HepG2 (cell line): ENCODE measurements at regions not wholly inside any gene's neighbourhood (a gene's known extent, or its start where the extent isn't known, plus 50 kb on each side); places are given as distances from the start of the nearest gene placed in this dataset.

Experiments used
- ATAC-seq: fragments of 200-7000 bp; cut with Tn5 transposase; 3 replicates; pipeline ENCODE4 v1.9.1; 2020; ENCODE audit warnings: mild to moderate bottlenecking, moderate library complexity
- BruUV-seq: library from RNA; stranded (reverse); fragments of 400-500 nt; replicated peaks from 2 replicates; lab custom pipeline; 2021; lab: Mats Ljungman, UMichigan
- CTCF ChIA-PET: fragments of 300-600 bp; formaldehyde crosslinking; extraction: SDS; loops from one replicate; lab custom pipeline; 2021; ENCODE audit warnings: low total read pairs, inconsistent platforms, low intra/inter-chr PET ratio; lab: Yijun Ruan, JAX
- POLR2A ChIA-PET: fragments of 350-600 bp; sonication (Branson Sonifier 250); formaldehyde crosslinking; loops from one replicate; lab custom pipeline; 2020; ENCODE audit warnings: antibody characterized with exemption, inconsistent platforms; lab: Yijun Ruan, JAX
- DNase-seq: peaks from one replicate; pipeline ENCODE4 v3.0.0-alpha.2; 2015; ENCODE audit warnings: low spot score
- FAIRE-seq: peaks from 3 replicates; lab custom pipeline; 2011; peaks lifted over from hg19 to GRCh38; lab: Jason Lieb, UNC
- H2AFZ ChIP-seq: one replicate; pipeline ENCODE4 v1.6.1; 2011; ENCODE audit warnings: low read length, inconsistent platforms
- H3K27ac ChIP-seq: fragments of 300-600 bp; 3 replicates; pipeline ENCODE4 v1.8.0; 2011; ENCODE audit warnings: mixed run types, mild to moderate bottlenecking, mixed read lengths, low read length, inconsistent platforms; ENCODE audit not compliant: insufficient read depth; ENCODE audit errors: extremely low read length
- H3K27me3 ChIP-seq, 2 experiments: fragments of 200-600 bp in 1 of 2; 2 replicates in 1 of 2; 3 replicates in 1 of 2; pipeline versions ENCODE4 v1.6.0 to v1.8.0; 2011; ENCODE audit warnings: low read length in 2 of 2, mild to moderate bottlenecking in 2 of 2, moderate library complexity in 2 of 2, inconsistent platforms in 1 of 2; ENCODE audit not compliant: insufficient read depth in 2 of 2, control insufficient read depth in 1 of 2
- H3K36me3 ChIP-seq, 2 experiments: fragments of 200-600 bp in 1 of 2; replicated peaks in 1 of 2; 2 replicates in 1 of 2; 3 replicates in 1 of 2; pipeline versions ENCODE4 v1.5.1 to v1.8.0; 2011; ENCODE audit warnings: low read length in 2 of 2, inconsistent platforms in 1 of 2; ENCODE audit not compliant: insufficient read depth in 2 of 2, control insufficient read depth in 1 of 2
- H3K4me1 ChIP-seq: 2 replicates; pipeline ENCODE4 v1.5.1; 2012; ENCODE audit warnings: low read length, inconsistent platforms; ENCODE audit not compliant: insufficient read depth
- H3K4me2 ChIP-seq: 2 replicates; pipeline ENCODE4 v1.6.0; 2011; ENCODE audit warnings: low read depth, low read length, inconsistent platforms
- H3K4me3 ChIP-seq, 3 experiments: fragments of 200-600 bp in 1 of 3; sonication (generic), shearing (Covaris generic) in 1 of 3; replicated peaks in 1 of 3; 2 replicates each; pipeline ENCODE4 v1.5.1; 2011 to 2016; ENCODE audit warnings: low read length in 3 of 3, inconsistent platforms in 2 of 3, low read depth in 2 of 3, mild to moderate bottlenecking in 2 of 3, control low read depth in 1 of 3, mixed read lengths in 1 of 3; ENCODE audit not compliant: insufficient read depth in 1 of 3
- H3K79me2 ChIP-seq: one replicate; pipeline ENCODE4 v1.6.1; 2011; ENCODE audit warnings: low read length, inconsistent platforms; ENCODE audit not compliant: insufficient read depth
- H3K9ac ChIP-seq: 2 replicates; pipeline ENCODE4 v1.6.0; 2011; ENCODE audit warnings: mild to moderate bottlenecking, low read depth, low read length, inconsistent platforms; ENCODE audit not compliant: insufficient read depth
- H3K9me3 ChIP-seq: 2 replicates; pipeline ENCODE4 v1.5.1; 2012; ENCODE audit warnings: mild to moderate bottlenecking, low read length
- H4K20me1 ChIP-seq: 2 replicates; pipeline ENCODE4 v1.6.0; 2011; ENCODE audit warnings: inconsistent platforms, mild to moderate bottlenecking, low read length, moderate library complexity; ENCODE audit not compliant: insufficient read depth
- ARNT2 ChIP-seq: sonication (generic); formaldehyde crosslinking; IDR thresholded peaks from 2 replicates; pipeline ENCODE4 v1.8.0; 2022; ENCODE audit warnings: mild to moderate bottlenecking, low read depth, missing genetic modification reagents, moderate library complexity
- FOXO1 ChIP-seq: sonication (generic); formaldehyde crosslinking; IDR thresholded peaks from 2 replicates; pipeline ENCODE4 v1.4.0; 2020; ENCODE audit warnings: missing genetic modification reagents
- GPN1 ChIP-seq: sonication (generic); formaldehyde crosslinking; IDR thresholded peaks from 2 replicates; pipeline ENCODE4 v1.5.1; 2020; ENCODE audit warnings: missing genetic modification reagents, borderline replicate concordance
- HHEX ChIP-seq: IDR thresholded peaks from 2 replicates; pipeline ENCODE4 v1.6.1; 2016; ENCODE audit warnings: control low read depth
- JUNB ChIP-seq: sonication (generic); formaldehyde crosslinking; IDR thresholded peaks from 2 replicates; pipeline ENCODE4 v1.8.0; 2022; ENCODE audit warnings: missing genetic modification reagents, mild to moderate bottlenecking, borderline replicate concordance
- PRPF4 ChIP-seq: fragments of 200-400 bp; formaldehyde crosslinking; IDR thresholded peaks from 2 replicates; pipeline ENCODE4 v1.6.1; 2016; ENCODE audit warnings: low read length, low read depth; ENCODE audit not compliant: poor library complexity, severe bottlenecking
- THAP9 ChIP-seq: sonication (generic); formaldehyde crosslinking; IDR thresholded peaks from 2 replicates; pipeline ENCODE4; 2020; ENCODE audit warnings: missing genetic modification reagents, mild to moderate bottlenecking, borderline replicate concordance
- TIGD3 ChIP-seq: sonication (generic); formaldehyde crosslinking; IDR thresholded peaks from 2 replicates; pipeline ENCODE4 v1.5.1; 2020; ENCODE audit warnings: mild to moderate bottlenecking, missing genetic modification reagents, borderline replicate concordance
- U2AF2 ChIP-seq: fragments of 200-400 bp; formaldehyde crosslinking; IDR thresholded peaks from 2 replicates; pipeline ENCODE4 v1.6.1; 2017; ENCODE audit warnings: low read depth, mild to moderate bottlenecking, low read length
- ZKSCAN8 ChIP-seq: IDR thresholded peaks from 2 replicates; pipeline ENCODE4 v1.6.1; 2016; ENCODE audit warnings: borderline replicate concordance, missing genetic modification reagents, missing compliant biosample characterization
- ZNF232 ChIP-seq: sonication (generic); formaldehyde crosslinking; IDR thresholded peaks from 2 replicates; pipeline ENCODE4 v1.4.0; 2020; ENCODE audit warnings: missing genetic modification reagents, borderline replicate concordance
- ZNF580 ChIP-seq: IDR thresholded peaks from 2 replicates; pipeline ENCODE4 v1.6.1; 2016; ENCODE audit warnings: low read depth, borderline replicate concordance
- ZNF792 ChIP-seq: IDR thresholded peaks from 2 replicates; pipeline ENCODE4 v1.6.1; 2016
- ZNF83 ChIP-seq: sonication (generic); formaldehyde crosslinking; IDR thresholded peaks from 2 replicates; pipeline ENCODE4 v1.4.0; 2020; ENCODE audit warnings: missing genetic modification reagents, mild to moderate bottlenecking, borderline replicate concordance
- WGBS: methylation state at CpG from one replicate; pipeline ENCODE4 v1.1.6; 2017; ENCODE audit warnings: low lambda C conversion rate; 5-methylcytosine and 5-hydroxymethylcytosine counted together
- in situ Hi-C: cut with HindIII; loops from 2 replicates; pipeline ENCODE4 v1.10.0; 2017; ENCODE audit warnings: low pct_unique_long_range_greater_than_20kb; ENCODE audit not compliant: extremely low pct_ligation_motif_present
- intact Hi-C: fragments of 100-400 bp; cut with micrococcal nuclease; formaldehyde crosslinking; loops from one replicate; pipeline ENCODE4 v1.10.0; 2022; ENCODE audit not compliant: unreplicated experiment
- TF ChIP-seq, protein P1 (sequence below): sonication (generic); formaldehyde crosslinking; IDR thresholded peaks from 2 replicates; pipeline ENCODE4 v1.4.0; 2020; ENCODE audit warnings: missing genetic modification reagents
- TF ChIP-seq, protein P2 (sequence below): sonication (generic); formaldehyde crosslinking; IDR thresholded peaks from 2 replicates; pipeline ENCODE4 v1.5.0; 2020; ENCODE audit warnings: mild to moderate bottlenecking, missing genetic modification reagents, borderline replicate concordance
- TF ChIP-seq, protein P3 (sequence below): sonication (generic); formaldehyde crosslinking; conservative IDR thresholded peaks from 2 replicates; pipeline ENCODE4 v1.8.0; 2022; ENCODE audit warnings: missing genetic modification reagents

GRCh38 chr6:90877616-90878015 lies 290.7 kb upstream of the MAP3K7 start:
- in situ Hi-C loops (no loop called here), intact Hi-C loops (no loop called here)
- H3K27ac ChIP-seq = no peak overlapping the region
- no peak overlapping the region for H2AFZ ChIP-seq
- DNase-seq = no peak
- H3K79me2 ChIP-seq = no peaks in the 10 kb centered on the region
- no peaks in the 10 kb centered on the region for H3K9me3 ChIP-seq
- ChIA-PET POLR2A (no interaction called here), CTCF (no interaction called here)
- no peak overlapping the region for H3K9ac ChIP-seq
- ATAC-seq = no peak
- H3K4me3 ChIP-seq = no peak overlapping the region
- no peaks in the 10 kb centered on the region for H3K4me1 ChIP-seq
- H3K36me3 ChIP-seq = no peaks in the 10 kb centered on the region
- WGBS = 50% methylated on average over 3 of the region's 3 CpGs
- peaks cover 0 to 10% of the 10 kb centered on the region in 2 experiments; a peak in 2 of 5 replicates for H3K27me3 ChIP-seq
- H4K20me1 ChIP-seq = no peaks in the 10 kb centered on the region
- no peak for FAIRE-seq
- H3K4me2 ChIP-seq = no peak overlapping the region
- BruUV-seq = no TSS peak
- TF ChIP-seq PRPF4 (no peak), ARNT2 (no peak), HHEX (no peak), ZNF83 (CRISPR knock-in tag) (no peak), ZNF232 (CRISPR knock-in tag) (no peak), JUNB (no peak), FOXO1 (CRISPR knock-in tag) (no peak), ZNF792 (CRISPR knock-in tag) (no peak), TIGD3 (CRISPR knock-in tag) (no peak), ZKSCAN8 (no peak), ZNF580 (CRISPR knock-in tag) (no peak), GPN1 (CRISPR knock-in tag) (no peak), THAP9 (no peak), U2AF2 (no peak)
- TF ChIP-seq, protein P1, sequence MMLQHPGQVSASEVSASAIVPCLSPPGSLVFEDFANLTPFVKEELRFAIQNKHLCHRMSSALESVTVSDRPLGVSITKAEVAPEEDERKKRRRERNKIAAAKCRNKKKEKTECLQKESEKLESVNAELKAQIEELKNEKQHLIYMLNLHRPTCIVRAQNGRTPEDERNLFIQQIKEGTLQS = no peak
- TF ChIP-seq, protein P2, sequence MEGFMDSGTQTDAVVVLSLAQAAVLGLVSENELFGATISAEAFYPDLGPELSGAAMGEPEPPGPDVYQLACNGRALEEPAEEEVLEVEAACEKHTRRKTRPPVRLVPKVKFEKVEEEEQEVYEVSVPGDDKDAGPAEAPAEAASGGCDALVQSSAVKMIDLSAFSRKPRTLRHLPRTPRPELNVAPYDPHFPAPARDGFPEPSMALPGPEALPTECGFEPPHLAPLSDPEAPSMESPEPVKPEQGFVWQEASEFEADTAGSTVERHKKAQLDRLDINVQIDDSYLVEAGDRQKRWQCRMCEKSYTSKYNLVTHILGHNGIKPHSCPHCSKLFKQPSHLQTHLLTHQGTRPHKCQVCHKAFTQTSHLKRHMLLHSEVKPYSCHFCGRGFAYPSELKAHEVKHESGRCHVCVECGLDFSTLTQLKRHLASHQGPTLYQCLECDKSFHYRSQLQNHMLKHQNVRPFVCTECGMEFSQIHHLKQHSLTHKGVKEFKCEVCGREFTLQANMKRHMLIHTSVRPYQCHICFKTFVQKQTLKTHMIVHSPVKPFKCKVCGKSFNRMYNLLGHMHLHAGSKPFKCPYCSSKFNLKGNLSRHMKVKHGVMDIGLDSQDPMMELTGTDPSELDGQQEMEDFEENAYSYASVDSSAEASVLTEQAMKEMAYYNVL = no peak
- TF ChIP-seq, protein P3, sequence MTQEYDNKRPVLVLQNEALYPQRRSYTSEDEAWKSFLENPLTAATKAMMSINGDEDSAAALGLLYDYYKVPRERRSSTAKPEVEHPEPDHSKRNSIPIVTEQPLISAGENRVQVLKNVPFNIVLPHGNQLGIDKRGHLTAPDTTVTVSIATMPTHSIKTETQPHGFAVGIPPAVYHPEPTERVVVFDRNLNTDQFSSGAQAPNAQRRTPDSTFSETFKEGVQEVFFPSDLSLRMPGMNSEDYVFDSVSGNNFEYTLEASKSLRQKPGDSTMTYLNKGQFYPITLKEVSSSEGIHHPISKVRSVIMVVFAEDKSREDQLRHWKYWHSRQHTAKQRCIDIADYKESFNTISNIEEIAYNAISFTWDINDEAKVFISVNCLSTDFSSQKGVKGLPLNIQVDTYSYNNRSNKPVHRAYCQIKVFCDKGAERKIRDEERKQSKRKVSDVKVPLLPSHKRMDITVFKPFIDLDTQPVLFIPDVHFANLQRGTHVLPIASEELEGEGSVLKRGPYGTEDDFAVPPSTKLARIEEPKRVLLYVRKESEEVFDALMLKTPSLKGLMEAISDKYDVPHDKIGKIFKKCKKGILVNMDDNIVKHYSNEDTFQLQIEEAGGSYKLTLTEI = no peak
